ENCODE measurements at regions not wholly inside any gene's neighbourhood (a gene's known extent, or its start where the extent isn't known, plus 50 kb on each side); places are given as distances from the start of the nearest gene placed in this dataset.

DNA sequence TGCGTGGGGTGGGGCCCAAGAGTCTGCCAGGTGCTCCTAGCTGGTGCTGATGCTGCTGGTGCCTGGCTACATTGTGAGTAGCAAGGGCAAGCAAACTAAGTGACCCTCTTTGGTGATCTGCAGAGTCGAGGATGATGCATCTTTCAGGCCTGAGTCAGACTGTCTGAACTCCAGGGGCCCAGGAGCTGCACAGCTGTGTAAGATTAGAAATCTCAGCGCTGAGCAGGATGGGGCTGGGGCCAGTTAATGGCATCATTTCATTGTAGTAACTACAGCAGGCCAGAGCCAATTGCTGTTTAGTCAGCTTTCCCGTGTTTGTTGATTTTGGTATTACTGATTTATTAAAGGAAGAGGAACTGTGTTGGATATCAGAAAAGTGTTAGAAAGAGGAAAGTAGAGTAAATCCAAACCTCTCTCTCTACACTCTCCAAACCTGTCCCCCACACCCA, 365.2 kb downstream of the PAX1 start:
- no peak for TF ChIP-seq CTCF (IDR thresholded peaks at IDR 0.05)

DNA sequence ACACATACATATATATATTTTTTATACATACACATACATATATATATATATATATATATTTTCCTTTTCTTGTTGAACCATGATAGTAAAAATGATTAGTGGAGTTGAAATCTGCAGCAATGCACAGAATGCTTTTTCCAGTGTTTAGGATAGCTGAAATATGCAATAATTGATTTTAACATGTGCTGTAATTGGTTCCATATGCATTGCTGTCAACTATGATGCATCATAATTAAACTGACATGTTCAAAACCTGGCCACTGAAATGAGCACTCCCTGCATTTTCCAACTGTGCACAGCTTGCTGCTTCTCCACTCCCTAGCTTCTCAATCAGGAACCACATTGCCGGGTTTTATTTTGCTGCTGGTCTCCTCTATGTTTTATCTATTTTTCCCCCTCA, 358.3 kb downstream of the PAX1 start:
- no peak for TF ChIP-seq CTCF (IDR thresholded peaks at IDR 0.05)

- no peak for TF ChIP-seq CTCF (IDR thresholded peaks at IDR 0.05)
These were observed 357.4 kb downstream of the PAX1 start for GRCh38 chr20:22062874-22063273.

DNA sequence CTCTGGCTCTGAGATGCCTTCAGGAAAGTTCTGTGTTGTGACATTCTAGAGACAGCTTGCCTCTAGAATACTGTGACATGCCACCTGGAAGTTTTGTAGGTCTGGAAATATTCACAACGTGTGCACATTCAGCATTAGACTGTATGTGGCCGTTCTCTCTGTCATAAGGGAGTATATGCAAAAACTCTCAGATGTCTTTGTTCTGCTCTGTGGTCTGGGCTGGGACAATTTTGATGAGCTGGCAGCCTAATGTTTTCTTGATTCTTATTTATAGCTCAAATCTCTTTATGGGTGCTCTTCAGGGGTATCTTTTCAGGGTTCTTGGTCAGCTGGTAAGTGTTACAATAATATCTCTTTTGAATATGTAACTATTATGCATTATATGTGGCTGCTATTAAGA, 355.1 kb downstream of the PAX1 start:
- no peak for TF ChIP-seq CTCF (IDR thresholded peaks at IDR 0.05)

GRCh38 chr20:22058746-22059145, 353.3 kb downstream of the PAX1 start:
- TF ChIP-seq CTCF (IDR thresholded peaks at IDR 0.05), result no peak

- TF ChIP-seq CTCF (IDR thresholded peaks at IDR 0.05), result no peak
These were observed 350.5 kb downstream of the PAX1 start for GRCh38 chr20:22055981-22056380.

DNA sequence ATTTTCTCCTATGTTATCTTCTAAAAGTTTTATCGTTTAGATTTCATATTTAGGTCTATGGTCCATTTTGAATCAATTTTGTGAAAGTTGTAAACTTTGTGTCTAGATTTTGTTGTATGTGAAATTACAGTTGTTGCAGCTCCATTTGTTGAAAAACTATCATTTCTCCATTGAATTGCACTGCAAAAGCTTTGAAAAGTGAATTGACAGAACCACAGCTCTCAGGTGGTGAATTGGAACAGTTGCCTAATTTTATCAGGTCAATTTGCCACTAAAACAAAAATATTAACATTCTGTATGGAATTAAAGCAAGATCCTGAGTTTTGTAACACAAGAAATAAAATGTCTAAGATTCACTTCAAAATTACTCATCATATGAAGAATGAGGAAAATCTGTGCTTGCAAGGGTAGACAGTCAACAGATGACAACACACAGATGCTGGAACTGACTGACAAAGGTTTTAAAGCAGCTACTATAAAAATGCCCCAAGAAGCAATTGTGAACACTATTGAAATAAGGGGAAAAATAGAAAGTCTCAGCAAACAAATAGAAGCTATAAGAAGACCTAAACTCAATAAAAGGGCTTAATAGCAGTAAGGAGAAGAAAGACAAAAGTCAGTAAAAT, 346.7 kb downstream of the PAX1 start:
- TF ChIP-seq CTCF (IDR thresholded peaks at IDR 0.05), result no peak

DNA sequence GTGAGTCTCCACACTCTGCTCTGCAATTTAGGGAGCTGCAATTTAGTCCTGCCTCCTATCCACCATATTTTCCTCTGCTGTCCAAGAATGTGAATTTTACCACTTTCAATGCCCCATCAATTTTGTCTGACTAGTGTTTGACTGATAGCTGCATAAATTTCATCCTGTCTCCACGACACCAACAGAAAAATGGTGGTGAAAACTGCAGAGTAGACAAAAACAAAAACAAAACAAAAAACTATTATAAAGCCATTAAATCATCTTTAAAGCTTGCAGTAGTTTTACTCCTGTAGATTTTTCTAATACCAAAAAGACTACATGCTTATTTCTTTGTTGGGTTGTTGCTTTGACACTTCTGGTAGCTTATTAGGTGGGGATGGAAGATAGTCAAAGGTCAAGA, 322.0 kb downstream of the PAX1 start:
- TF ChIP-seq CTCF (IDR thresholded peaks at IDR 0.05), result no peak
